Right renal cortex interstitium (tissue), 3 donors: ENCODE measurements at regions not wholly inside any gene's neighbourhood (a gene's known extent, or its start where the extent isn't known, plus 50 kb on each side); places are given as distances from the start of the nearest gene placed in this dataset.
"Not testable (repeated sequence)": the region's sequence is repeated elsewhere in the genome, so short reads cannot be mapped to it uniquely, and the experiment has no call there.

Experiments
- DNase-seq, 3 donors: peaks; one replicate each; pipeline ENCODE4 v3.0.0-alpha.2; 2013; ENCODE audit warnings: low read depth in 3 of 3, low spot score in 2 of 3

DNA sequence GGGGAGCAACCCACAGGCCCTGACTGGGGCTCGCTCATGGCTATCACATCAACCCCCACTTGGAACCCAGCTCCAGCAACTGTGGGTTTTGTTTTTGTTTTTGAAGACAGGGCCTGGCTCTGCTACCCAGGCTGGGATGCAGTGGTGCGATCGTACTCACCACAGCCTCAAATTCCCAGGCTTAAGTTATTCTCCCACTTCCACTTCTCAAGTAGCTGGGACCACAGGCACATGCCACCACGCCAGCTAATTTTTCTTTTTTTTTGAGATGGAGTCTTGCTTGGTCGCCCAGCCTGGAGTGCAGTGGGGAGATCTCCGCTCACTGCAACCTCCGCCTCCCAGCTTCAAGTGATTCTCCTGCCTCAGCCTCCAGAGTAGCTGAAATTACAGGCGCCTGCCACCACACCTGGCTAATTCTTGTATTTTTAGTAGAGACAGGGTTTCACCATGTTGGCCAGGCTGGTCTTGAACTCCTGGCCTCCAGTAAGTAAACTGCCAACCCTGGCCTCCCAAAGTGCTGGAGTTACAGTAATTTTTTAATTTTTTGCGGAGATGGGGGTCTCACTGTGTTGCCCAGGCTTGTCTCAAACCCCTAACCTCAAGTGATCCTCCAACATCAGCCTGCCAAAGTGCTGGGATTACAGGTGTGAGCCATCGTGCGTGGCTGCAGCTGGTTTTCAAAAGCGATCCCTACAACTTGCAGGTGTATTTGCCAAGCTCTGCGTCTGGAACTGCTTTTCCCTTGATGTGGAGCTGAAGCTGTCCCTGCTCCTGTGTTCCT lies 228.7 kb downstream of the SKIDA1 start:
- DNase-seq = no peak

DNA sequence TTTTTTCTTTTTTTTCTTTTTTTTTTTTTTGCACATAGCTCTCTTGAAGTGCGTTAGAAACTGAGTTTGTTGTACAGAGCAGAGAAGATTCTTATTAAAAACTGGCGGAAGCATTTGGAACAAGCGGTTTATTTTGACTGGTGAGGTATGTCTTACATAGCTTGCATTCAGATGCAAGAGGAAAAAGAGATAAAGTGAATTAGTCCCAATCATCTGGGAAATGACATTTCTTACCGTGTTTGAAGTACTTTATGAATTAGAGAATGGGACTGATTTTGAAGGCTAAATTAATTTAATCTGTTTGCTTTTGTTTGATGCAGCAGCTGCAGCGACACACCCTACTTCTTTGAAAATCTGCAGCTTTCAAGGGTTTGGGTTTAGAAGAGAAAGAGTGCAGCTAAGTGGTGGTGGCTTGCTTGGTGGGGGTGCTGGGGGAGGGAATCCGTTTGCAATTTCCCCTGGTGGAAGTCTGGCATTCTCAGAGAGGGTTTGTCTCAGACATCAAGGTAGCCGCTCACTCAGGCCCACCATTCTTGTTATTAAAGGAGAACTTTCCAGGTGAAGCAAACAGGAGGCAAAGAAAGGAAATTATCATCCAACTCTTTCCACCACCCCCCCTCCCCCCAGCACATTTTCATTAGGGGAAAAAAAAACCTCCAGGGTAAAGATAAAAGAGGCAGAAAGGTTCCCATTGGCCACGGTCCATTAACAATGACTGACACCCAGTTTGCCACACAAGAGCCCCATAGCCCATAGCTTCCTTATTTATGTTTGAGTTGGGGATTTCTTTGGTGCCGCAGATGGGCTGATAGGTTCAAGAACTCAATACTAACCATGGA lies 231.7 kb downstream of the SKIDA1 start:
- no peak for DNase-seq

DNA sequence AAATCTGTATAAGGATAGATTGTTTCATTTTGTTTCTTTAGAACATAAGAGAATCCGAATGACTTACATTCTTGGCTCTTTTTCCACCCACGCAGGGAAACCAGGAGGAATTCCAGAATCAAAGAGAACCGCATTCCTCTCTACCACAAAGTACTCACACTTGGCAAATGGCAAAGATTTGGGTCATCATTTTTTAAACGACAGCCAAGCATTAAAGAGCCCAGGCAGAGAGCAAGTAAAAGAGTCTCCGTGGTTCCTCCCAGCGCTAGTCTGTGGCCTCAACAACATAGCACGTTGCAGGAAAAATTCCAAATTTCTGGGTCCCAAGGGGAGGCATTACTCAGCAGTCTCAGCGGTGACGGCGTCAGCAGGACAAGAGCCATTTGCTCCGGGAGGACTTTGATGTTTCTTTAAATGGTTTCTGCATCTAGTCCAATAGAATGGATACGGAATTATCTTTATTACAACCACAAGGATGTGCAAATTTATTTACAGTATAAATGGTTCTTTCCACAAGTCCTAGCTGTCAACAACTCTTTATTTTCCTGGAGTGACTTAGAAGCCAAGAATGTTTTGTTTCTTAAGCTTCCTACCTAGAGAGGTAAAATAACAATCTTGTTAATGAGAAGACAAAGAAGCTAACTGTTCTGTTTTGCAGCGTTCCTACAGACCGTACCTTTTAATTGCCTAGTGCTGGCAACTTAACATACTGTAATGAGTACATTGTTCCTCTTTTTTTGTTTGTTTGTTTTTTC lies 232.5 kb downstream of the SKIDA1 start:
- DNase-seq = peak; percentile 74 to 86 (median 85)

DNA sequence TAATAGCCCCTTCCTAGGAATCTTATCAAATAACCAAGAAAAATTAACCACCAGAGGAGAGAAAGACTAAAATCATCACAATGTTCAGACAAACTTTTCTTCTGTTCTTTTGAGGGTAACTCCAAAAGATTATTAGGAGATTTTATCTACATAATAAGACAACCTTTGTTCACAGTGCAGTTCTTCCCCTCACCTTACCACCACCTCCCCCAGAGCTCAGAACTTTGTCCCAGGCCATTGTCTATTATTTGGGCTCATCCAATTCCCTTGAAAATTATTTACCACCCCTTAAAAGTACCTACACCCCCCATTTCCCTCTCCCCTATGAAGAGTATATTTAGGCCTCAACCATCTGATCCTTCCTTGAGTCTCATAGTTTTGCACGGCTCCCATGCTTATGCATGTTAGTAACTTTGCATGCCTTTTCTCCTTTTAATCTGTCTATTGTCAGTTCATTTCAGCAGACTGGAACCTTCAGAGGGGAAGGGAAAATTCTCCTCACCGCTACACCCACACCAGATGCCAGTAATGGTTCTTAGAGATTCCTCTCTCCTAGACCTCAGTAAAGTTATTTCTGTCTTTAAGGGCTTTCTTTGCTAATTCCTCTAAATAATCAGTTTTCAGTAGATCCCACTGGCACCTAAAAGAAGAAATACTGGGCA lies 234.9 kb downstream of the SKIDA1 start:
- DNase-seq = no peak

DNA sequence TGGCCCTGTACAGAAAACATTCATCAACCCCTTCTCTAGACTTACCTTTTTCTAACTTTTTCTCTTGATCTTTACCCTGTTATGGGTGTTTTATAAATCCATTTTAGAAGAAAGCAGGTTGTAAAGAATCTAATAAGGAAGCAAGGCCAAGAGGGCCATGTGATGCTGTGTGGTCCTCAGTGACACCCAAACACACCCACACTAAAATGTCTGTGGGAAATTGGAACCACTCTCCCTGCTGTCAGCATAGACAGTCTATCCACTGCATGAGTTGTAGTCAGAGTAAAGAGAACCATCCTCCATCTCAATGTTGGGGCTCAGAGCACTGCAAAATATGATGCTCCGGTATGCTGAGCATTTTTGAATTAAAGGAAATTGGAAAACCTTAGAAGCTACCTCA lies 235.5 kb downstream of the SKIDA1 start:
- no peak for DNase-seq

DNA sequence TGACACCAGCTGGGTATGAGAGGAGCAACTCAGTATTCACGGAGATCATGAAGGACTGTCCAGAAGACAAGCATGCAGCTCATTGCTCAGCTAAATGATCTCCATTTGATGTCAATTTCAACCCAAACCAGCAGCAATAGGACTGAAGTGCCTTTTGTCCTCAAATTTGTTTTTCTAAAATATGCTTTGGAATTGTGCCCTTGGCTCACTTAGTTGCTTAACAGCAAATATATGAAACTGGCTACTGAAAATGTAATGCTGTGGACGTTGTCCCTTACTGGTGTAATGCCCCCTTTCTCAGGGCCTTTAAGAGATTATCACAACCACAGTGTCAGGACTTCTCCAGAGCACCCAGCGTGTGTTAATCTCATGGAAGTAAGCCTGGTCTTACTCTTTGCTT lies 236.2 kb downstream of the SKIDA1 start:
- DNase-seq = no peak

DNA sequence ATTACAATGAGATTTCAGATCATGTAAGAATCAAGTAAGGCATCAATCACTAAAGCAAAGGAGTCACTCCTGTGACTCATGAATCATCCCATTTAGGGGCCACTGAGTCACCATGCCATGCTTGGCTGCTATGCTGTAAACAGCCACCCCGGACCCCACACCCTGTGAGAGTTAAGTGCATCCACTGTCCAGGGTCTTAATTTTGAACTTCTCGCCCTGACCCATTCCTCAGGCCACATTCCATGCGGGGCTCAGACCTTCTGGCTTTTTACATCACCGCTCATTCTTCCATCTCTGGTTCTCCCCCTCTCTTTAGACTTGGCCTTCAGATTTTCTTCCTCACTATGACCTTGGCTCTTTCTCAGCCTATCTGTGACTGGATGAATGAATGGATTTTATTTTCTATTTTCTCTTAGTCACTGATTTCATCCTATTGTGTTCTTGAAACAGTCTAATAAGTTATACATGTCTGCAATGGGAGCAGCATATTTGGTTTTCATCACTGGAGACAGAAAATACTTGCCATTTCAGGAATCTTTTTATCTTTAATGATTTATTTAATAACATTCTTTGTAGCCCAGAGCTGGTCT lies 239.6 kb downstream of the SKIDA1 start:
- no peak for DNase-seq

DNA sequence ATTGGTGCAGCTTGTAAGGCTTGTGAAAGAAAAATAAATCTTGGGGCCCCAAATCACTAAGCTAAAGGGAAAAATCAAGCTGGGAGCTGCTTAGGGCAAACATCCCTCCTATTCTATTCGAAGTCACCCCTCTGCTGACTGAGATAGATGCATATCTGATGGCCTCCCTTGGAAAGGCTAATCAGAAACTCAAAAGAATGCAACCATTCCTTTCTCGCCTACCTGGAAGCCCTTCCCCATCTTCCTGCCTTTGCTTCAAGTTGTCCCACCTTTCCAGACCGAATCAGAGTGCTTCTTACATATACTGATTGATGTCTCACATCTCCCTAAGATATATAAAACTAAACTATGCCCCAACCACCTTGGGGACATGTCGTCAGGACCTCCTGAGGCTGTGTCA lies 240.3 kb downstream of the SKIDA1 start:
- no peak for DNase-seq

DNA sequence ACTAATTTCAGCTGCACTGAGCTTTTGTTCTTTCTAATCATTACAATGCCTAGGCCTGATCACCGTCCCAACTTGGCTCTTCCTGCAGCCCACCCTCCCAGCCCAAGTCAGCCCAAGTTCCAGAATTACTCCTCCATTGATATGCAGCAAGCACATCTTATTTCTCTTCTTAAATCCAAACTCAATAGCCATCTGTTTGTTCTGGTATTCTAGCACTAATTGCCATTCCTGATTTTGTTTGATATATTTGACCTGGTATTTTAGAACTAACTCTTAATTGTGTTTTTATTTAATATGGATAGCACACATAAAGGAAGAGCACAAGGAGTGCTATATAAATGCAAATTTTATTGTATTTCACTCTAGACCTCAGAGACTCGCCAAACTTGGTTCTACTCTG lies 241.2 kb downstream of the SKIDA1 start:
- no peak for DNase-seq

DNA sequence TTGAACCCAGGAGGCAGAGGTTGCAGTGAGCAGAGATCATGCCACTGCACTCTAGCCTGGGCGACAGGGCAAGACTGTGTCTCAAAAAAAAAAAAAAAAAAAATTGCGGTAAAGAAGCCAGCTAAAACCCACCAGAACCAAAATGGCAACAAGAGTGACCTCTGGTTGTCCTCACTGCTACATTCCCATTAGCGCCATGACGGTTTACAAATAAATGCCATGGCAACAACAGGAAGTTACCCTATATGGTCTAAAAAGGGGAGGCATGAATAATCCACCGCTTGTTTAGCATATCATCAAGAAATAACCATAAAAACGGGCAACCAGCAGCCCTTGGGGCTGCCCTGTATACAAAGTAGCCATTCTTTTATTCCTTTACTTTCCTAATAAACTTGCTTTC lies 242.4 kb downstream of the SKIDA1 start:
- not testable (repeated sequence) for DNase-seq

DNA sequence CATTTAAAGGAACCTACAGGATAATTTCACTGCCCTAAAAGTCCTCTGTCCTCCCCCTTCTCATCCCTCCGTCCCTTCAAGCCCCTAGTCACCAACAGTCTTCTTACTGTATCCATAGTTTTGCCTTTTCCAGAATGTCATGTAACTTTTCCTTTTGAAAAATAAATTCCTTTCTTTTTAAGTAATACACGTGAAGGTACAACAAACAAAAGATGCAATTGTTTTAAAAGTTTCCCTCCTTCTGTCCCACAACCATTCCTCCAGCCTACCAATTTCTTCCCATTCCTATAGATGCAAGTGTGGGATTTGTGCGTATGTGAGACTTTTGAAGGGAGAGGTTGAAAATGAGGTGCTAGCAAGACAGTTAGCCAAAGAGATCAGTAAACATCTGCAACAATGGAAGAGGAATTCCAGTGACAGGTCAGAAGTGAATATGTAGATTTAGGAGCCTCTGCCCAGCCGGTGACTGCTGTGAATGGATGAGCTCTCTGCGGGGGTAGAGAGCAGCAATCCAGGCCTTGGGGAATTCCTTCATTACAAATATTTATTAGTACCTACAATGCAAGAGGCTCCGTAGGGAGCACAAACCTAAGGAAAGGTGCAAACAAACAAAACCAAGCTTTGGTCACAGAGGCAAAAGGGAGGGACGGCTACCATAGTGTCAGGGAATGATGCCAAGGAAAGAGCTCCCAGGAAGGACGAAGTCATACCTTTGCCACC lies 243.6 kb downstream of the SKIDA1 start:
- no peak for DNase-seq

DNA sequence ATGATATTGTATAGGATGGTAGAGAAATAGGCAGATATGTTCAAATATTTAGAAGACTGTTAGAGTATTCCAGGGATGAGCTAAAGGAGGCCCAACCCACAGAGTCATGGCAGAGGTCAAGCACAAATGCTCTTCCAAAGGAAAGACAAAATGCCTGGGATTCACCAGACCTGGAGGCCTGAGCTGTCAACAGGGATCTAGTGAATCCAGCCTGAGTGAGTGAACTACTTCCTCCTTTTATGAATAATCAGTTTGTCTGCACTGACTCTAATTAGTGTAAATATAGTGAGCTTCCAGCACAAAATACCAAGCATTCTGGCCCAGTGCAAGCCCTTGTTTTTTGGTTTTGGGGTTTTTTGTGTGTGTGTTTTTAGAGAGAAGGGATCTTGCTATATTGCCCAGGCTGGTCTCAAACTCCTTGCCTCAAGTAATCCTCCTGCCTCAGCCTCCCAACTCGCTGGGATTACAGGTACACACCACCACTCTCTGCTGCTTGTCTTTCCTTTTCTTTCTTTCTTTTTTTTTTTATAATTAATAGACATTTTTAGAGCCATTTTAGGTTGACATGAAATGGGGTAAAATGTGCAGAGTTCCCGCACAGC lies 244.4 kb downstream of the SKIDA1 start:
- no peak for DNase-seq

DNA sequence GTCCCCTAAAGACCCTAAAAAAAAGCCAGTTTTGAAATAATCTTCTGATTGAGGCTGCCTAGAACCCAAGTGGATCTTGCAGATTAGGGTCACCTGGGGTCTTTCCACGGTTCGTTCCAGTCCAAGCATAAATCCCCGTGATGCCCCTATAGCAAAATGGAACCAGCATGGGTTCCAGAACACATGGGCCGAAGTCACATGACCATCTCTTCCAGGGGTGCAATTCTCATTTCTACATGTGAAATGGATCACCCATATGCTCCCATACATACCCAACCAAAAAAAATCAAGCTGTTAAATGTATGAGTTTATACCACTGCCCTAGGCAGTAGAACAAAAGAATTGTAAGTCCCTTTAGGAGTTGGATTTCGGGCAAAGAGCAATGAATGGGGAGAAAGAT lies 245.4 kb downstream of the SKIDA1 start:
- no peak for DNase-seq

DNA sequence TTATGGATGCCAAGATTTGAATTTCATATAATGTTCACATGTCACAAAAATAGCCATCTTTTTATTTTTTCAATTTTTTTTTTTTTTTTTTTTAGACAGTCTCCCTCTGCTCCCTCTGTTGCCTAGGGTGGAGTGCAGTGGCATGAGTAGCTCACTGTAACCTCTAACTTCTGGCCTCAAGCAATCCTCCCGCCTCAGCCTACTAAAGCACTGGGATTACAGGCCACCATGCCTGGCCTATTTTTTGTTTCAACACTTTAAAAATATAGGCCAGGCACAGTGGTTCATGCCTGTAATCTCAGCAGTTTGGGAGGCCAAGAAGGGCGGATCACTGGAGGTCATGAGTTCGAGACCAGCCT lies 246.3 kb downstream of the SKIDA1 start:
- DNase-seq = no peak

DNA sequence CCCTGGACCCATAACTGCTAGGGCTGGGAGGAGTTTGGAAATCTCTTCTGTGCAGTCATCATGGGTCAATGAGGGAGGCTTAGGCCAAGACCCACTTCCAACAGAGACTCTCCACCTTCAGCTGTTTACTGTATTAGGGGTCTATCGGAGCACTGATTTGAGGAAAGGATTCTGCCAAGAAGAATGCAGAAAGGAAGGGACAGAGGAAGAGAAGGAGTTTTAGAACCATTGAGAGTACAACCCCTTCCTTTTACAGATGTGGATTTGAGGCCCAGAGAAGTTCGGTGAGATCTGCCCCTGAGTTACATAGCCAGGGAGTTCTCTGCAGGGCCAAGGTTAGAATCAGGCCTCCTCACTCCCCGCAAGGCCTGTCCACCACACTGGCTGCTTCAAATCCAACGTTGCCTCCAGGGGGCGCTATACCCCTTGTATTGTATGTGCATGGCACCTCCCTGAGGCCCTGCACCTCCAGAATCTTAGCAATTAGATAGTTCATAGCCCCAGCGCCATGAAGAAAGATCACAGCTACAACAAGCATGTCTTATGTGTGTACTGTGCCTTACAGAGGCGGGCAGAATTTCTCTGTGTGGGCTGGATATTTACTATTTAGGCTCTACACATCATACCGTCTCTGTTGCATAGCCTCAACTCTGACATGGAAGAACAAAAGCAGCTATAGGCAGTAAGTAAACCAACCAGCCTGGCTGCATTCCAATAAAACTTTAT lies 246.8 kb downstream of the SKIDA1 start:
- DNase-seq = peak; percentile 82 to 84 (median 84)

DNA sequence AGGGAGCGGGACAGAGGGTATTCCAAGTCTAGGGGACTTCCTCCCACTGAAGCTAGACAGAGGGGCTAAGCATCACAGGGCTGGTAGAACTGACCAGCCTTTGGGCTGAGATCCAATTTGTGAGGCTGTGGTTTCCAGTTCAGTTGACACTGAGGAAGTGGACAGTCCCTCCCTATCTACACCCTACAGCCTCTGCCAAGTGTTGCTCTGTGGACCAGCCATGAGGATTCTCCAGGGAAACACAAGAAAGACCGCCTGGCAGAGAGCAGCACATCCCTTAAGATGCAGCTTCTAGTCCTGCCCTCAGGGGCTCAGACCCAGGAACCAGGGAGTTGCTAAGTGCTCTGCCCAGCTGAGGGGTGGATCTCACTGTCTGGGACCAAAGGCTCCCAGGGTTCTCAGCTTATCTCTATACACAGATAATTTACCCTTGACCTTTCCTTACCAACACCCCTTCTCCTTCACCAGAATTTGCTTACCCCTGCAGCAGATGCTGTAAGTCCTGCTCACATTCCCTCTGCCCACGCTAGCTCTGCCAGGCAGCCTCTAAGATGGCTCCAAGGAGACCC lies 252.0 kb downstream of the SKIDA1 start:
- no peak for DNase-seq

DNA sequence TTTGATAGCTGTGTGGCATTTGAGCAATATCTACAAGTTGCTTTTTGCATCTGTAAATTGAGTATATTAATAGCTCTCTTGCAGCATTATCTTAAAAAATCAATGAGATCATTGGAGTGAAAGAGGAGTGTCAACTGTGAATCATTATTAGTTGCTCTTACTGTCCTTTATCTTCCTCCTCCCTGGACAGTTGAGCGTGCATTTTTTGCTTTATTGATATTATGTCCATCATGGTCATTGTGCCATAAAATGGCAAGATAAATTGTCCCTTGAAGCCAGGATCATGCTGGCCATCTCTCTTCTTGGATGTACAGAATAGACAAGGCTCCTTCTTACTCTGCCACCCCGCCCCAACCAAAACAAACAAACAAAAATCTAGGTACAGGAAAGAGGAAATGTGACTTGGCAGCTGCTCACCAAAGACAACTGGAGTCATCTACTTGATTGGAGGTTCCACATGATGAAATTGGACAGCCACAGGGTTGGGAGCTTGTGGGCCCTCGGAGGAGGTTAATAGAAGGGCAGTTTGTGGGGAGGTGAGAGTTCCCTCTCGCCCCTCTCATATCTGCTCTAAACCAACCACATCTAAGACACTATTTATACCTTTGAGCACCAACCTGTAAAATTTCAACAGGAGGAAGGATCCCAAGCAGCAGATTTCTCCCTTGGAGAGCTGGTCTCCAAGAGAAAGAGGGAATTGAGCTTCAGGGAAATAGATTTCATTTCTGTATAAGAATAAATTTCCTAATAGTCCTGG lies 252.7 kb downstream of the SKIDA1 start:
- DNase-seq = no peak

DNA sequence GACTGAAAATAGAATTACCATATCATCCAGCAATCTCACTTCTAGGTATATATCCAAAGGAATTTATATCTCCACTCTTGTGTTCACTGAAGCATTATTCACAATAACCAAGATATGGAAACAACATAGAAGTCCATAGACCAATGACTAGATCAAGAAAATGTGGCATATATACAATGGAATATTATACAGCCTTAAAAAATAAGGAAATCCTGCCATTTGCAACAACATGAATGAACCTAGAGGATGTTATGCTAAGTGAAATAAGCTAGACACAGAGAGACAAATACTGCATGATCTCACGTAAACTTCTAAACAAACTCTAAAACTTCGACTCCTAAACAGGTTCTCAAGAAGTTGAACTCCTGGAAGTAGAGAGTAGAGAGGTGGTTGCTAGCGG lies 254.5 kb downstream of the SKIDA1 start:
- no peak for DNase-seq
